SK-N-SH treated with all-trans-retinoic acid at 6 μM for 48 hours (cell line): ENCODE measurements at regions not wholly inside any gene's neighbourhood (a gene's known extent, or its start where the extent isn't known, plus 50 kb on each side); places are given as distances from the start of the nearest gene placed in this dataset.

Source experiments
- ARNTL ChIP-seq: fragments of 450-650 bp; formaldehyde crosslinking; IDR thresholded peaks from 2 replicates; pipeline ENCODE4 v1.5.0; 2020; ENCODE audit warnings: low read depth, mild to moderate bottlenecking, moderate library complexity, borderline replicate concordance
- CSDC2 ChIP-seq: fragments of 250-450 bp; sonication (Bioruptor Pico); IDR thresholded peaks from 2 replicates; pipeline ENCODE4 v1.5.0; 2020; ENCODE audit warnings: mild to moderate bottlenecking, moderate library complexity
- ESRRG ChIP-seq: fragments of 250-450 bp; sonication (Bioruptor Pico); IDR thresholded peaks from 2 replicates; pipeline ENCODE4 v1.6.1; 2021; ENCODE audit warnings: mild to moderate bottlenecking
- GLIS3 ChIP-seq: fragments of 250-450 bp; sonication (Bioruptor Pico); IDR thresholded peaks from 2 replicates; pipeline ENCODE4 v1.5.0; 2020; ENCODE audit warnings: mild to moderate bottlenecking, moderate library complexity
- OSR1 ChIP-seq: fragments of 250-450 bp; sonication (Bioruptor Pico); IDR thresholded peaks from 2 replicates; pipeline ENCODE4 v1.8.0; 2022; ENCODE audit warnings: moderate library complexity, mild to moderate bottlenecking, inconsistent platforms
- RARB ChIP-seq: fragments of 250-450 bp; sonication (Bioruptor Pico); IDR thresholded peaks from 2 replicates; pipeline ENCODE4 v1.8.0; 2021; ENCODE audit warnings: mild to moderate bottlenecking, moderate library complexity
- ZFP30 ChIP-seq: fragments of 450-650 bp; formaldehyde crosslinking; IDR thresholded peaks from 2 replicates; pipeline ENCODE4 v1.5.0; 2022; ENCODE audit warnings: mild to moderate bottlenecking, moderate library complexity
- ZNF565 ChIP-seq: fragments of 450-650 bp; formaldehyde crosslinking; conservative IDR thresholded peaks from 2 replicates; pipeline ENCODE4 v1.5.0; 2020; ENCODE audit warnings: low read depth, mild to moderate bottlenecking, moderate library complexity
- TF ChIP-seq, protein P1 (sequence below): fragments of 250-450 bp; sonication (Bioruptor Pico); IDR thresholded peaks from 2 replicates; pipeline ENCODE4 v1.8.0; 2020; ENCODE audit warnings: mild to moderate bottlenecking, moderate library complexity, borderline replicate concordance
- TF ChIP-seq, protein P2 (sequence below): fragments of 250-450 bp; sonication (Bioruptor Pico); IDR thresholded peaks from 2 replicates; pipeline ENCODE4 v1.5.1; 2020; ENCODE audit warnings: low read depth, mild to moderate bottlenecking, moderate library complexity

DNA sequence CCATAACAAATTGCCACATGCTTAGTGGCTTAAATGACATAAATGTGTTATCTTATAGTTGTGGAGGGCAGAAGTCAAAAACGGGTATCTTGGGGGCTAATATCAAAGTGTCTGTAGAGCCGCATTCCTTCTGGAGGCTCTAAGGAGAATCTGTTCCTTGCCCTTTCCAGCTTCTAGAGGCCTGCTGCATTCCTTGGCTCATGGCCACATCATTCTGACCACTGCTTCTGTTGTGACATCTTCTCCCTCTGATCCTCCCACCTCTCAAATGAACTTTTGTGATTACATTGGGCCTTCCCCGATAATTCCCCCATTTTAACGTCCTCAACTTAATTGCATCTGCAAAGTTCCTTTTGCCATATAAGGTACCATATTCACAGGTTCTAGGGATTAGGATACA lies 76.1 kb downstream of the CYP26A1 start:
- no peak for TF ChIP-seq RARB (CRISPR knock-in tag)
- TF ChIP-seq, protein P1, sequence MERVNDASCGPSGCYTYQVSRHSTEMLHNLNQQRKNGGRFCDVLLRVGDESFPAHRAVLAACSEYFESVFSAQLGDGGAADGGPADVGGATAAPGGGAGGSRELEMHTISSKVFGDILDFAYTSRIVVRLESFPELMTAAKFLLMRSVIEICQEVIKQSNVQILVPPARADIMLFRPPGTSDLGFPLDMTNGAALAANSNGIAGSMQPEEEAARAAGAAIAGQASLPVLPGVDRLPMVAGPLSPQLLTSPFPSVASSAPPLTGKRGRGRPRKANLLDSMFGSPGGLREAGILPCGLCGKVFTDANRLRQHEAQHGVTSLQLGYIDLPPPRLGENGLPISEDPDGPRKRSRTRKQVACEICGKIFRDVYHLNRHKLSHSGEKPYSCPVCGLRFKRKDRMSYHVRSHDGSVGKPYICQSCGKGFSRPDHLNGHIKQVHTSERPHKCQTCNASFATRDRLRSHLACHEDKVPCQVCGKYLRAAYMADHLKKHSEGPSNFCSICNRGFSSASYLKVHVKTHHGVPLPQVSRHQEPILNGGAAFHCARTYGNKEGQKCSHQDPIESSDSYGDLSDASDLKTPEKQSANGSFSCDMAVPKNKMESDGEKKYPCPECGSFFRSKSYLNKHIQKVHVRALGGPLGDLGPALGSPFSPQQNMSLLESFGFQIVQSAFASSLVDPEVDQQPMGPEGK (CRISPR knock-in tag) = no peak
- TF ChIP-seq, protein P2, sequence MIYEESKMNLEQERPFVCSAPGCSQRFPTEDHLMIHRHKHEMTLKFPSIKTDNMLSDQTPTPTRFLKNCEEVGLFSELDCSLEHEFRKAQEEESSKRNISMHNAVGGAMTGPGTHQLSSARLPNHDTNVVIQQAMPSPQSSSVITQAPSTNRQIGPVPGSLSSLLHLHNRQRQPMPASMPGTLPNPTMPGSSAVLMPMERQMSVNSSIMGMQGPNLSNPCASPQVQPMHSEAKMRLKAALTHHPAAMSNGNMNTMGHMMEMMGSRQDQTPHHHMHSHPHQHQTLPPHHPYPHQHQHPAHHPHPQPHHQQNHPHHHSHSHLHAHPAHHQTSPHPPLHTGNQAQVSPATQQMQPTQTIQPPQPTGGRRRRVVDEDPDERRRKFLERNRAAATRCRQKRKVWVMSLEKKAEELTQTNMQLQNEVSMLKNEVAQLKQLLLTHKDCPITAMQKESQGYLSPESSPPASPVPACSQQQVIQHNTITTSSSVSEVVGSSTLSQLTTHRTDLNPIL (CRISPR knock-in tag) = no peak
- no peak for TF ChIP-seq OSR1
- no peak for TF ChIP-seq GLIS3 (CRISPR knock-in tag)
- TF ChIP-seq ZFP30 = no peak
- TF ChIP-seq ESRRG = no peak
- TF ChIP-seq CSDC2 (CRISPR knock-in tag) = no peak
- TF ChIP-seq ZNF565 = no peak
- TF ChIP-seq ARNTL (CRISPR knock-in tag) = no peak
